HEK293 (cell line): ENCODE measurements at regions not wholly inside any gene's neighbourhood (a gene's known extent, or its start where the extent isn't known, plus 50 kb on each side); places are given as distances from the start of the nearest gene placed in this dataset.

Experiments used
- CTCF ChIA-PET: fragments of 350-600 bp; formaldehyde crosslinking; extraction: SDS; loops from one replicate; lab custom pipeline; 2021; ENCODE audit warnings: antibody characterized with exemption; lab: Yijun Ruan, JAX
- POLR2A ChIA-PET: fragments of 300-600 bp; formaldehyde crosslinking; extraction: SDS; loops from one replicate; lab custom pipeline; 2020; ENCODE audit warnings: antibody characterized with exemption, inconsistent platforms; lab: Yijun Ruan, JAX
- H3K27ac ChIP-seq: fragments of 200-500 bp; sonication (Bioruptor generic); 2 replicates; pipeline ENCODE4 v1.5.1; 2014; ENCODE audit warnings: low read depth, low read length, control low read depth, inconsistent platforms; ENCODE audit errors: extremely low read depth
- H3K36me3 ChIP-seq, 2 experiments: fragments of 200-500 bp in 1 of 2; sonication (Bioruptor generic) in 1 of 2; 1 replicate in 1 of 2; 2 replicates in 1 of 2; pipeline ENCODE4 v1.5.1; 2014 to 2017; ENCODE audit warnings: inconsistent platforms in 2 of 2, low read length in 2 of 2; ENCODE audit not compliant: control insufficient read depth in 2 of 2, insufficient read depth in 1 of 2
- H3K4me1 ChIP-seq: fragments of 200-500 bp; sonication (Bioruptor generic); 2 replicates; pipeline ENCODE4 v1.5.1; 2014; ENCODE audit warnings: mild to moderate bottlenecking, low read length, inconsistent platforms; ENCODE audit not compliant: control insufficient read depth, insufficient read depth
- H3K4me3 ChIP-seq: 2 replicates; pipeline ENCODE4 v1.5.1; 2011; ENCODE audit warnings: low read depth, mild to moderate bottlenecking, control low read depth, low read length, moderate library complexity
- H3K9me3 ChIP-seq: fragments of 200-500 bp; sonication (Bioruptor generic); 2 replicates; pipeline ENCODE4 v1.5.1; 2014; ENCODE audit warnings: low read depth, low read length, inconsistent platforms; ENCODE audit not compliant: control insufficient read depth, insufficient read depth
- KLF8 ChIP-seq: fragments of 450-650 bp; formaldehyde crosslinking; IDR thresholded peaks from 2 replicates; pipeline ENCODE4 v1.5.1; 2016; ENCODE audit warnings: missing biosample characterization, missing genetic modification characterization
- MZF1 ChIP-seq: fragments of 450-650 bp; formaldehyde crosslinking; IDR thresholded peaks from 2 replicates; pipeline ENCODE4 v1.5.1; 2017; ENCODE audit warnings: missing biosample characterization, missing genetic modification characterization, borderline replicate concordance
- SP7 ChIP-seq: fragments of 450-650 bp; formaldehyde crosslinking; IDR thresholded peaks from 2 replicates; pipeline ENCODE4 v1.5.1; 2016; ENCODE audit warnings: missing biosample characterization, missing genetic modification characterization
- ZBTB7A ChIP-seq: fragments of 450-650 bp; formaldehyde crosslinking; IDR thresholded peaks from 2 replicates; pipeline ENCODE4 v1.5.1; 2016; ENCODE audit warnings: low read depth, missing biosample characterization, missing genetic modification characterization
- ZNF112 ChIP-seq: fragments of 450-650 bp; formaldehyde crosslinking; IDR thresholded peaks from 2 replicates; pipeline ENCODE4 v1.5.0; 2017; ENCODE audit warnings: missing biosample characterization, missing genetic modification characterization
- ZNF132 ChIP-seq: fragments of 450-650 bp; formaldehyde crosslinking; IDR thresholded peaks from 2 replicates; pipeline ENCODE4 v1.5.1; 2017; ENCODE audit warnings: missing biosample characterization, missing genetic modification characterization, borderline replicate concordance
- ZNF324 ChIP-seq: fragments of 450-650 bp; formaldehyde crosslinking; IDR thresholded peaks from 2 replicates; pipeline ENCODE4 v1.5.1; 2016; ENCODE audit warnings: missing biosample characterization, missing genetic modification characterization
- ZNF37A ChIP-seq: fragments of 450-650 bp; IDR thresholded peaks from 2 replicates; pipeline ENCODE4 v1.5.1; 2018; ENCODE audit warnings: missing biosample characterization, missing genetic modification characterization
- ZNF394 ChIP-seq: fragments of 450-650 bp; formaldehyde crosslinking; IDR thresholded peaks from 2 replicates; pipeline ENCODE4 v1.5.1; 2016; ENCODE audit warnings: missing biosample characterization, missing genetic modification characterization, mild to moderate bottlenecking, moderate library complexity, borderline replicate concordance
- ZNF404 ChIP-seq: fragments of 450-650 bp; formaldehyde crosslinking; IDR thresholded peaks from 2 replicates; pipeline ENCODE4 v1.5.1; 2017; ENCODE audit warnings: missing biosample characterization, missing genetic modification characterization
- ZNF530 ChIP-seq: fragments of 450-650 bp; formaldehyde crosslinking; IDR thresholded peaks from 2 replicates; pipeline ENCODE4 v1.5.1; 2016; ENCODE audit warnings: low read depth, missing biosample characterization, missing genetic modification characterization
- ZNF654 ChIP-seq: fragments of 450-650 bp; formaldehyde crosslinking; IDR thresholded peaks from 2 replicates; pipeline ENCODE4 v1.5.1; 2016; ENCODE audit warnings: low read depth, missing biosample characterization, missing genetic modification characterization
- ZNF658 ChIP-seq: fragments of 450-650 bp; formaldehyde crosslinking; IDR thresholded peaks from 2 replicates; pipeline ENCODE4; 2016; ENCODE audit warnings: missing biosample characterization, missing genetic modification characterization
- ZNF747 ChIP-seq: fragments of 450-650 bp; formaldehyde crosslinking; IDR thresholded peaks from 2 replicates; pipeline ENCODE4 v1.5.1; 2016; ENCODE audit warnings: missing biosample characterization, missing genetic modification characterization
- ZNF76 ChIP-seq: fragments of 450-650 bp; formaldehyde crosslinking; IDR thresholded peaks from 2 replicates; pipeline ENCODE4; 2016; ENCODE audit warnings: low read depth, missing biosample characterization, missing genetic modification characterization, borderline replicate concordance
- TF ChIP-seq, protein P1 (sequence below): fragments of 450-650 bp; formaldehyde crosslinking; IDR thresholded peaks from 2 replicates; pipeline ENCODE4 v1.5.1; 2016; ENCODE audit warnings: missing biosample characterization, missing genetic modification characterization
- TF ChIP-seq, protein P2 (sequence below): fragments of 450-650 bp; formaldehyde crosslinking; conservative IDR thresholded peaks from 2 replicates; pipeline ENCODE4 v1.5.1; 2016; ENCODE audit warnings: low read depth, missing biosample characterization, missing genetic modification characterization
- TF ChIP-seq, protein P3 (sequence below): fragments of 450-650 bp; formaldehyde crosslinking; IDR thresholded peaks from 2 replicates; pipeline ENCODE4 v1.5.1; 2016; ENCODE audit warnings: missing biosample characterization, missing genetic modification characterization, low read depth
- TF ChIP-seq, protein P4 (sequence below): fragments of 450-650 bp; formaldehyde crosslinking; IDR thresholded peaks from 2 replicates; pipeline ENCODE4 v1.5.1; 2016; ENCODE audit warnings: missing biosample characterization, missing genetic modification characterization
- TF ChIP-seq, protein P5 (sequence below): fragments of 450-650 bp; formaldehyde crosslinking; IDR thresholded peaks from 2 replicates; pipeline ENCODE4 v1.5.1; 2017; ENCODE audit warnings: missing biosample characterization, missing genetic modification characterization

DNA sequence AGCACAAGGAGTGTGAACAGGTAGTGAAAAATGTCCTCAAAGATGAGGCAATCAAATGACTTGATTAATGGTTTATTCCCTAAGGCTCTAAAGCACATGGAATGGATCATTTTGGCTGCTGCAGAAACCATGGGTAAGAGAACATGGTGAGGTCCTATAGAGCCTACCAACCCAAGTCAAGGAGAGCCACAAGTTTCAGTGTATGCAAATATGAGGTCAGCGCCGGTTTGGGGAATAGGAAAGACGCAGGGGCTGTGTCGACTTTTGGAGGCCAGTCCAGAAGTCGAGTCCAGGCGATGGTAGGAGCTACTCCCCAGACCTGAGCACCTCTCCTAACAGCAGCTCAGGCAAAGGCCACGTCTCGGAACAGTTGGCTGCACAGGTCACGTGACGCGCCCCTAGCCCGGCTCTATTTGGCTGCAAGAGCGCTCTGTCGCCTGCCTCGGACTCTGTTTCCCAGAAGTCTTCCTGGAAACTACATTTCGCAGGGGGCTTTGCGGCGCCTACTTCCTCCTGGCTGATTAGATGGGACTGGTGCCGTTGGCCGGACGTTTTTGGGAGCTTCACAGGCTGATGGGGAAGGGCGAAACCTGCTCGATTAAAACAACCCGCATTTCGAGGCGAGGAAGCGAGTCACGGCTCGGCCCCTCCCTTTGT, 74.4 kb upstream of the CHD6 start (continued):
- TF ChIP-seq, protein P1, sequence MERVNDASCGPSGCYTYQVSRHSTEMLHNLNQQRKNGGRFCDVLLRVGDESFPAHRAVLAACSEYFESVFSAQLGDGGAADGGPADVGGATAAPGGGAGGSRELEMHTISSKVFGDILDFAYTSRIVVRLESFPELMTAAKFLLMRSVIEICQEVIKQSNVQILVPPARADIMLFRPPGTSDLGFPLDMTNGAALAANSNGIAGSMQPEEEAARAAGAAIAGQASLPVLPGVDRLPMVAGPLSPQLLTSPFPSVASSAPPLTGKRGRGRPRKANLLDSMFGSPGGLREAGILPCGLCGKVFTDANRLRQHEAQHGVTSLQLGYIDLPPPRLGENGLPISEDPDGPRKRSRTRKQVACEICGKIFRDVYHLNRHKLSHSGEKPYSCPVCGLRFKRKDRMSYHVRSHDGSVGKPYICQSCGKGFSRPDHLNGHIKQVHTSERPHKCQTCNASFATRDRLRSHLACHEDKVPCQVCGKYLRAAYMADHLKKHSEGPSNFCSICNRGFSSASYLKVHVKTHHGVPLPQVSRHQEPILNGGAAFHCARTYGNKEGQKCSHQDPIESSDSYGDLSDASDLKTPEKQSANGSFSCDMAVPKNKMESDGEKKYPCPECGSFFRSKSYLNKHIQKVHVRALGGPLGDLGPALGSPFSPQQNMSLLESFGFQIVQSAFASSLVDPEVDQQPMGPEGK = no peak
- TF ChIP-seq ZNF654 (no peak), ZNF530 (tag by site-specific recombination) (no peak), ZNF112 (tag by site-specific recombination) (no peak), ZNF747 (tag by site-specific recombination) (no peak)
- TF ChIP-seq, protein P2, sequence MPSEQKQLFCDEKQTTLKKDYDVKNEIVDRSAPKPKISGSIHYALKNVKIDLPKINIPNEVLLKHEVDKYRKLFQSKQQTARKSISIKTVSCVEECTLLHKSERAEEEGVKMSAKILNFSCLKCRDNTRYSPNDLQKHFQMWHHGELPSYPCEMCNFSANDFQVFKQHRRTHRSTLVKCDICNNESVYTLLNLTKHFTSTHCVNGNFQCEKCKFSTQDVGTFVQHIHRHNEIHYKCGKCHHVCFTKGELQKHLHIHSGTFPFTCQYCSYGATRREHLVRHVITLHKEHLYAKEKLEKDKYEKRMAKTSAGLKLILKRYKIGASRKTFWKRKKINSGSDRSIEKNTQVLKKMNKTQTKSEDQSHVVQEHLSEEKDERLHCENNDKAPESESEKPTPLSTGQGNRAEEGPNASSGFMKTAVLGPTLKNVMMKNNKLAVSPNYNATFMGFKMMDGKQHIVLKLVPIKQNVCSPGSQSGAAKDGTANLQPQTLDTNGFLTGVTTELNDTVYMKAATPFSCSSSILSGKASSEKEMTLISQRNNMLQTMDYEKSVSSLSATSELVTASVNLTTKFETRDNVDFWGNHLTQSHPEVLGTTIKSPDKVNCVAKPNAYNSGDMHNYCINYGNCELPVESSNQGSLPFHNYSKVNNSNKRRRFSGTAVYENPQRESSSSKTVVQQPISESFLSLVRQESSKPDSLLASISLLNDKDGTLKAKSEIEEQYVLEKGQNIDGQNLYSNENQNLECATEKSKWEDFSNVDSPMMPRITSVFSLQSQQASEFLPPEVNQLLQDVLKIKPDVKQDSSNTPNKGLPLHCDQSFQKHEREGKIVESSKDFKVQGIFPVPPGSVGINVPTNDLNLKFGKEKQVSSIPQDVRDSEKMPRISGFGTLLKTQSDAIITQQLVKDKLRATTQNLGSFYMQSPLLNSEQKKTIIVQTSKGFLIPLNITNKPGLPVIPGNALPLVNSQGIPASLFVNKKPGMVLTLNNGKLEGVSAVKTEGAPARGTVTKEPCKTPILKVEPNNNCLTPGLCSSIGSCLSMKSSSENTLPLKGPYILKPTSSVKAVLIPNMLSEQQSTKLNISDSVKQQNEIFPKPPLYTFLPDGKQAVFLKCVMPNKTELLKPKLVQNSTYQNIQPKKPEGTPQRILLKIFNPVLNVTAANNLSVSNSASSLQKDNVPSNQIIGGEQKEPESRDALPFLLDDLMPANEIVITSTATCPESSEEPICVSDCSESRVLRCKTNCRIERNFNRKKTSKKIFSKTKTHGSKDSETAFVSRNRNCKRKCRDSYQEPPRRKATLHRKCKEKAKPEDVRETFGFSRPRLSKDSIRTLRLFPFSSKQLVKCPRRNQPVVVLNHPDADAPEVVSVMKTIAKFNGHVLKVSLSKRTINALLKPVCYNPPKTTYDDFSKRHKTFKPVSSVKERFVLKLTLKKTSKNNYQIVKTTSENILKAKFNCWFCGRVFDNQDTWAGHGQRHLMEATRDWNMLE (tag by site-specific recombination) = no peak

DNA sequence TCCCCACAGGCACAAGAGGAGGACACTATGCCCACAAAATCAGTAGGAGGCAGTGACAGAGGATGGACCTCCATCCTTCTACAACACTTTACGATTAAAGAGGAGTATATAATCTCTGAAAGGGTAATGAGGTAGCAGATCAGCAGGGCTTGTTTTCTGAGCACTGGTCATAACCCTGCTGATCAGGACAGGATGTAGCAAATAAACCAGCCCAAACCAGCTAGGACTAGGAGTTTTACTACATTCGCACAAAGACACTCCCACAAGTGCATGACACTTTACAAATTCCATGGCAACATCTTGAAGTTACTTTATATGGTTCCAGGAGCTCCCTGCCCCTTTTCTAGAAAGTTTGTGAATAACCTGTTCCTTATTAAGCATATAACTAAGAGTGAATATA, 73.3 kb upstream of the CHD6 start:
- TF ChIP-seq MZF1 (tag by site-specific recombination) (no peak), SP7 (tag by site-specific recombination) (no peak), ZNF658 (tag by site-specific recombination) (no peak), ZNF394 (no peak), ZBTB7A (tag by site-specific recombination) (no peak), ZNF404 (tag by site-specific recombination) (no peak)
- no peaks in the 10 kb centered on the region for H3K36me3 ChIP-seq
- ChIA-PET CTCF (interaction anchor here (1.0 kb wide), 1 partner anchor 63 kb away, joined by 4 read pairs; no protein-coding TSS in a partner anchor), POLR2A (no interaction called here)
- H3K4me3 ChIP-seq = no peak overlapping the region
- no peaks in the 10 kb centered on the region for H3K4me1 ChIP-seq
- H3K27ac ChIP-seq = no peak overlapping the region
- no peaks in the 10 kb centered on the region for H3K9me3 ChIP-seq

DNA sequence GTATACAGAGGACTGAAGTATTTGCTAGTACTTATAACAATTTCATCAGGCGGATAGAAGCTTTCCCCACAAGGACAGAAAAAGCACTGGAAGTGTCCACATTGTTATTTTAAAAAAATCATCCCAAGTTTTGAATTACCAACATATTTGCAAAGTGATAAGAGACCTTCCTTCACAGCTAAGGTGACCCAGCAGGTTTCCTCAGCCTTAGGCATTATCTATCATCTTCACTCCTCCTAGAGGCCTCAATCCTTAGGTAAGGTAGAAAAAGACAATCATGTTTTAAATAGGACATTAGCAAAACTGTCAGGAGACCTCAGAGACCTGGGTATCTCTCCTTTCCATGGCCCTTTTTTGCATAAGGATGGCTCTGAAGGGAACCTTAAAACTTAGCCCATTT, 72.5 kb upstream of the CHD6 start:
- Histone ChIP-seq H3K36me3 (no peaks in the 10 kb centered on the region), H3K4me3 (no peak overlapping the region), H3K4me1 (no peaks in the 10 kb centered on the region), H3K9me3 (no peaks in the 10 kb centered on the region), H3K27ac (no peak overlapping the region)
- CTCF ChIA-PET = interaction anchor here (1.0 kb wide), 1 partner anchor 62 kb away, joined by 4 read pairs; no protein-coding TSS in a partner anchor
- TF ChIP-seq ZNF37A (tag by site-specific recombination) = no peak
- POLR2A ChIA-PET = no interaction called here

DNA sequence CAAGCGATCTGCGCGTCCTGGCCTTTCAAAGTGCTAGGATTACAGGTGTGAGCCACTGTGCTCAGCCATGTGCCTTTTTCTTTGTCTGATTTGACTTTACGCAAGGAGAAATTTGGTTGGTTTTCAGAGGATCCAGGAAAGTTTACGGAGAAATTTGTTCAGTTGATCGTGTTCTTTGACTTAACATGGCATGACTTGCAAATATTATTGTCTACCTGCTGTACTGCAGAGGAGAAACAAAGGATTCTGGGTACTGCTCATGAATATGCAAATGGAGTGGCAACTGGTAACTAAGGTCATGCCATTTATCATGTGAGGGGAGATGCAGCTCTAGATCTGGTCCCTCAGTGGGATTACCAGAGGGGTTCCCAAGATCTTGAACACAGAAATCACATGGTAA, 68.8 kb upstream of the CHD6 start:
- POLR2A ChIA-PET = no interaction called here
- no peak overlapping the region for H3K4me3 ChIP-seq
- no peaks in the 10 kb centered on the region for H3K36me3 ChIP-seq
- H3K27ac ChIP-seq = no peak overlapping the region
- H3K9me3 ChIP-seq = no peaks in the 10 kb centered on the region
- CTCF ChIA-PET = no interaction called here
- H3K4me1 ChIP-seq = no peaks in the 10 kb centered on the region
- TF ChIP-seq, protein P3, sequence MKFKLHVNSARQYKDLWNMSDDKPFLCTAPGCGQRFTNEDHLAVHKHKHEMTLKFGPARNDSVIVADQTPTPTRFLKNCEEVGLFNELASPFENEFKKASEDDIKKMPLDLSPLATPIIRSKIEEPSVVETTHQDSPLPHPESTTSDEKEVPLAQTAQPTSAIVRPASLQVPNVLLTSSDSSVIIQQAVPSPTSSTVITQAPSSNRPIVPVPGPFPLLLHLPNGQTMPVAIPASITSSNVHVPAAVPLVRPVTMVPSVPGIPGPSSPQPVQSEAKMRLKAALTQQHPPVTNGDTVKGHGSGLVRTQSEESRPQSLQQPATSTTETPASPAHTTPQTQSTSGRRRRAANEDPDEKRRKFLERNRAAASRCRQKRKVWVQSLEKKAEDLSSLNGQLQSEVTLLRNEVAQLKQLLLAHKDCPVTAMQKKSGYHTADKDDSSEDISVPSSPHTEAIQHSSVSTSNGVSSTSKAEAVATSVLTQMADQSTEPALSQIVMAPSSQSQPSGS = no peak
- TF ChIP-seq ZNF324 (tag by site-specific recombination) (no peak), KLF8 (tag by site-specific recombination) (no peak), ZNF76 (tag by site-specific recombination) (no peak), ZNF132 (tag by site-specific recombination) (no peak)
- TF ChIP-seq, protein P4, sequence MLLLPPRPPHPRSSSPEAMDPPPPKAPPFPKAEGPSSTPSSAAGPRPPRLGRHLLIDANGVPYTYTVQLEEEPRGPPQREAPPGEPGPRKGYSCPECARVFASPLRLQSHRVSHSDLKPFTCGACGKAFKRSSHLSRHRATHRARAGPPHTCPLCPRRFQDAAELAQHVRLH (tag by site-specific recombination) = no peak
- TF ChIP-seq, protein P5, sequence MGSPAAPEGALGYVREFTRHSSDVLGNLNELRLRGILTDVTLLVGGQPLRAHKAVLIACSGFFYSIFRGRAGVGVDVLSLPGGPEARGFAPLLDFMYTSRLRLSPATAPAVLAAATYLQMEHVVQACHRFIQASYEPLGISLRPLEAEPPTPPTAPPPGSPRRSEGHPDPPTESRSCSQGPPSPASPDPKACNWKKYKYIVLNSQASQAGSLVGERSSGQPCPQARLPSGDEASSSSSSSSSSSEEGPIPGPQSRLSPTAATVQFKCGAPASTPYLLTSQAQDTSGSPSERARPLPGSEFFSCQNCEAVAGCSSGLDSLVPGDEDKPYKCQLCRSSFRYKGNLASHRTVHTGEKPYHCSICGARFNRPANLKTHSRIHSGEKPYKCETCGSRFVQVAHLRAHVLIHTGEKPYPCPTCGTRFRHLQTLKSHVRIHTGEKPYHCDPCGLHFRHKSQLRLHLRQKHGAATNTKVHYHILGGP (tag by site-specific recombination) = no peak
